ENCODE measurements at regions not wholly inside any gene's neighbourhood (a gene's known extent, or its start where the extent isn't known, plus 50 kb on each side); places are given as distances from the start of the nearest gene placed in this dataset.

DNA sequence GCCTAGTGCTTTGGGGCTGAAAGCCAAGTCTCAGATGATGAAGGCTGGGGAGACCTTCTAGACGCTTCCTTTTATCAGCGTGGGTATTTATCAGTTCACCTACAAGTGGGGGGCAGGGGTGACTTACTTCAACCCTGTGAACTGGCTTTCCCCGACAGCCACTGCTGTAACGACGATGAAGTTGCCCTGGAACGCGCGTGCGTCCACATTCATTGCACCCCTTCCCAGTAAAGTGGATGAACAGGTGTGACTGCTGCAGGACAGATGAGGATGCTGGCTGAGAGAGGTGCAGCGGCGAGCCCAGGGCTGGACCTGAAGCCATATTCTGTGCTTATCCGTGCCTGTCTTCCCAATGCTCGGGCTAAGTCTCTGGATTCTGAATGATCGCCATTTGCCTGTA, 1122.3 kb downstream of the TBC1D22A start:
- H3K4me3 ChIP-seq (ENCODE audit: low read depth, low read length), result no peak overlapping the region
- H3K36me3 ChIP-seq (ENCODE audit: control insufficient read depth in 2 of 2, insufficient read depth in 1 of 2, low read length in 2 of 2), result no peaks in the 10 kb centered on the region
- CTCF ChIA-PET, result no interaction called here
- no peaks in the 10 kb centered on the region for H3K4me1 ChIP-seq (ENCODE audit: control insufficient read depth, insufficient read depth, low read length)
- TF ChIP-seq, protein P1, sequence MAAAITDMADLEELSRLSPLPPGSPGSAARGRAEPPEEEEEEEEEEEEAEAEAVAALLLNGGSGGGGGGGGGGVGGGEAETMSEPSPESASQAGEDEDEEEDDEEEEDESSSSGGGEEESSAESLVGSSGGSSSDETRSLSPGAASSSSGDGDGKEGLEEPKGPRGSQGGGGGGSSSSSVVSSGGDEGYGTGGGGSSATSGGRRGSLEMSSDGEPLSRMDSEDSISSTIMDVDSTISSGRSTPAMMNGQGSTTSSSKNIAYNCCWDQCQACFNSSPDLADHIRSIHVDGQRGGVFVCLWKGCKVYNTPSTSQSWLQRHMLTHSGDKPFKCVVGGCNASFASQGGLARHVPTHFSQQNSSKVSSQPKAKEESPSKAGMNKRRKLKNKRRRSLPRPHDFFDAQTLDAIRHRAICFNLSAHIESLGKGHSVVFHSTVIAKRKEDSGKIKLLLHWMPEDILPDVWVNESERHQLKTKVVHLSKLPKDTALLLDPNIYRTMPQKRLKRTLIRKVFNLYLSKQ (tag by site-specific recombination; IDR thresholded peaks at IDR 0.05; ENCODE audit: borderline replicate concordance), result no peak
- TF ChIP-seq ZNF561 (tag by site-specific recombination; IDR thresholded peaks at IDR 0.05; ENCODE audit: borderline replicate concordance), result no peak
- TF ChIP-seq, protein P2, sequence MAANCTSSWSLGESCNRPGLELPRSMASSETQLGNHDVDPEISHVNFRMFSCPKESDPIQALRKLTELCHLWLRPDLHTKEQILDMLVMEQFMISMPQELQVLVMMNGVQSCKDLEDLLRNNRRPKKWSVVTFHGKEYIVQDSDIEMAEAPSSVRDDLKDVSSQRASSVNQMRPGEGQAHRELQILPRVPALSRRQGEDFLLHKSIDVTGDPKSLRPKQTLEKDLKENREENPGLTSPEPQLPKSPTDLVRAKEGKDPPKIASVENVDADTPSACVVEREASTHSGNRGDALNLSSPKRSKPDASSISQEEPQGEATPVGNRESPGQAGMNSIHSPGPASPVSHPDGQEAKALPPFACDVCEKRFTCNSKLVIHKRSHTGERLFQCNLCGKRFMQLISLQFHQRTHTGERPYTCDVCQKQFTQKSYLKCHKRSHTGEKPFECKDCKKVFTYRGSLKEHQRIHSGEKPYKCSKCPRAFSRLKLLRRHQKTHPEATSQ (tag by site-specific recombination; IDR thresholded peaks at IDR 0.05), result no peak
- no peak for TF ChIP-seq FEZF1 (tag by site-specific recombination; IDR thresholded peaks at IDR 0.05)
- TF ChIP-seq, protein P3, sequence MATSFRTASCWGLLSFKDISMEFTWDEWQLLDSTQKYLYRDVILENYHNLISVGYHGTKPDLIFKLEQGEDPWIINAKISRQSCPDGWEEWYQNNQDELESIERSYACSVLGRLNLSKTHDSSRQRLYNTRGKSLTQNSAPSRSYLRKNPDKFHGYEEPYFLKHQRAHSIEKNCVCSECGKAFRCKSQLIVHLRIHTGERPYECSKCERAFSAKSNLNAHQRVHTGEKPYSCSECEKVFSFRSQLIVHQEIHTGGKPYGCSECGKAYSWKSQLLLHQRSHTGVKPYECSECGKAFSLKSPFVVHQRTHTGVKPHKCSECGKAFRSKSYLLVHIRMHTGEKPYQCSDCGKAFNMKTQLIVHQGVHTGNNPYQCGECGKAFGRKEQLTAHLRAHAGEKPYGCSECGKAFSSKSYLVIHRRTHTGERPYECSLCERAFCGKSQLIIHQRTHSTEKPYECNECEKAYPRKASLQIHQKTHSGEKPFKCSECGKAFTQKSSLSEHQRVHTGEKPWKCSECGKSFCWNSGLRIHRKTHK (tag by site-specific recombination; IDR thresholded peaks at IDR 0.05), result no peak
- TF ChIP-seq, protein P4, sequence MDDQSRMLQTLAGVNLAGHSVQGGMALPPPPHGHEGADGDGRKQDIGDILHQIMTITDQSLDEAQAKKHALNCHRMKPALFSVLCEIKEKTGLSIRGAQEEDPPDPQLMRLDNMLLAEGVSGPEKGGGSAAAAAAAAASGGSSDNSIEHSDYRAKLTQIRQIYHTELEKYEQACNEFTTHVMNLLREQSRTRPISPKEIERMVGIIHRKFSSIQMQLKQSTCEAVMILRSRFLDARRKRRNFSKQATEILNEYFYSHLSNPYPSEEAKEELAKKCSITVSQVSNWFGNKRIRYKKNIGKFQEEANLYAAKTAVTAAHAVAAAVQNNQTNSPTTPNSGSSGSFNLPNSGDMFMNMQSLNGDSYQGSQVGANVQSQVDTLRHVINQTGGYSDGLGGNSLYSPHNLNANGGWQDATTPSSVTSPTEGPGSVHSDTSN (CRISPR knock-in tag; IDR thresholded peaks at IDR 0.05), result no peak
- TF ChIP-seq, protein P5, sequence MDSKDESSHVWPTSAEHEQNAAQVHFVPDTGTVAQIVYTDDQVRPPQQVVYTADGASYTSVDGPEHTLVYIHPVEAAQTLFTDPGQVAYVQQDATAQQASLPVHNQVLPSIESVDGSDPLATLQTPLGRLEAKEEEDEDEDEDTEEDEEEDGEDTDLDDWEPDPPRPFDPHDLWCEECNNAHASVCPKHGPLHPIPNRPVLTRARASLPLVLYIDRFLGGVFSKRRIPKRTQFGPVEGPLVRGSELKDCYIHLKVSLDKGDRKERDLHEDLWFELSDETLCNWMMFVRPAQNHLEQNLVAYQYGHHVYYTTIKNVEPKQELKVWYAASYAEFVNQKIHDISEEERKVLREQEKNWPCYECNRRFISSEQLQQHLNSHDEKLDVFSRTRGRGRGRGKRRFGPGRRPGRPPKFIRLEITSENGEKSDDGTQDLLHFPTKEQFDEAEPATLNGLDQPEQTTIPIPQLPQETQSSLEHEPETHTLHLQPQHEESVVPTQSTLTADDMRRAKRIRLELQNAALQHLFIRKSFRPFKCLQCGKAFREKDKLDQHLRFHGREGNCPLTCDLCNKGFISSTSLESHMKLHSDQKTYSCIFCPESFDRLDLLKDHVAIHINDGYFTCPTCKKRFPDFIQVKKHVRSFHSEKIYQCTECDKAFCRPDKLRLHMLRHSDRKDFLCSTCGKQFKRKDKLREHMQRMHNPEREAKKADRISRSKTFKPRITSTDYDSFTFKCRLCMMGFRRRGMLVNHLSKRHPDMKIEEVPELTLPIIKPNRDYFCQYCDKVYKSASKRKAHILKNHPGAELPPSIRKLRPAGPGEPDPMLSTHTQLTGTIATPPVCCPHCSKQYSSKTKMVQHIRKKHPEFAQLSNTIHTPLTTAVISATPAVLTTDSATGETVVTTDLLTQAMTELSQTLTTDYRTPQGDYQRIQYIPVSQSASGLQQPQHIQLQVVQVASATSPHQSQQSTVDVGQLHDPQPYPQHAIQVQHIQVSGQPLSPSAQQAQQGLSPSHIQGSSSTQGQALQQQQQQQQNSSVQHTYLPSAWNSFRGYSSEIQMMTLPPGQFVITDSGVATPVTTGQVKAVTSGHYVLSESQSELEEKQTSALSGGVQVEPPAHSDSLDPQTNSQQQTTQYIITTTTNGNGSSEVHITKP (tag by site-specific recombination; IDR thresholded peaks at IDR 0.05), result no peak
- TF ChIP-seq, protein P6, sequence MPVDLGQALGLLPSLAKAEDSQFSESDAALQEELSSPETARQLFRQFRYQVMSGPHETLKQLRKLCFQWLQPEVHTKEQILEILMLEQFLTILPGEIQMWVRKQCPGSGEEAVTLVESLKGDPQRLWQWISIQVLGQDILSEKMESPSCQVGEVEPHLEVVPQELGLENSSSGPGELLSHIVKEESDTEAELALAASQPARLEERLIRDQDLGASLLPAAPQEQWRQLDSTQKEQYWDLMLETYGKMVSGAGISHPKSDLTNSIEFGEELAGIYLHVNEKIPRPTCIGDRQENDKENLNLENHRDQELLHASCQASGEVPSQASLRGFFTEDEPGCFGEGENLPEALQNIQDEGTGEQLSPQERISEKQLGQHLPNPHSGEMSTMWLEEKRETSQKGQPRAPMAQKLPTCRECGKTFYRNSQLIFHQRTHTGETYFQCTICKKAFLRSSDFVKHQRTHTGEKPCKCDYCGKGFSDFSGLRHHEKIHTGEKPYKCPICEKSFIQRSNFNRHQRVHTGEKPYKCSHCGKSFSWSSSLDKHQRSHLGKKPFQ (tag by site-specific recombination; IDR thresholded peaks at IDR 0.05), result no peak
- TF ChIP-seq ZNF341 (tag by site-specific recombination; IDR thresholded peaks at IDR 0.05; ENCODE audit: low read depth), result no peak
- TF ChIP-seq ZNF48 (tag by site-specific recombination; IDR thresholded peaks at IDR 0.05), result no peak
- TF ChIP-seq ZBTB21 (tag by site-specific recombination; IDR thresholded peaks at IDR 0.05), result no peak
- no peak for TF ChIP-seq ZNF211 (tag by site-specific recombination; IDR thresholded peaks at IDR 0.05; ENCODE audit: low read depth)
- TF ChIP-seq ZBTB1 (tag by site-specific recombination; IDR thresholded peaks at IDR 0.05), result no peak
- TF ChIP-seq ZIC2 (tag by site-specific recombination; IDR thresholded peaks at IDR 0.05), result no peak
- TF ChIP-seq ZNF76 (tag by site-specific recombination; IDR thresholded peaks at IDR 0.05; ENCODE audit: borderline replicate concordance, low read depth), result no peak
- TF ChIP-seq, protein P7, sequence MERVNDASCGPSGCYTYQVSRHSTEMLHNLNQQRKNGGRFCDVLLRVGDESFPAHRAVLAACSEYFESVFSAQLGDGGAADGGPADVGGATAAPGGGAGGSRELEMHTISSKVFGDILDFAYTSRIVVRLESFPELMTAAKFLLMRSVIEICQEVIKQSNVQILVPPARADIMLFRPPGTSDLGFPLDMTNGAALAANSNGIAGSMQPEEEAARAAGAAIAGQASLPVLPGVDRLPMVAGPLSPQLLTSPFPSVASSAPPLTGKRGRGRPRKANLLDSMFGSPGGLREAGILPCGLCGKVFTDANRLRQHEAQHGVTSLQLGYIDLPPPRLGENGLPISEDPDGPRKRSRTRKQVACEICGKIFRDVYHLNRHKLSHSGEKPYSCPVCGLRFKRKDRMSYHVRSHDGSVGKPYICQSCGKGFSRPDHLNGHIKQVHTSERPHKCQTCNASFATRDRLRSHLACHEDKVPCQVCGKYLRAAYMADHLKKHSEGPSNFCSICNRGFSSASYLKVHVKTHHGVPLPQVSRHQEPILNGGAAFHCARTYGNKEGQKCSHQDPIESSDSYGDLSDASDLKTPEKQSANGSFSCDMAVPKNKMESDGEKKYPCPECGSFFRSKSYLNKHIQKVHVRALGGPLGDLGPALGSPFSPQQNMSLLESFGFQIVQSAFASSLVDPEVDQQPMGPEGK (tag by site-specific recombination; IDR thresholded peaks at IDR 0.05), result no peak
- no peak overlapping the region for H3K27ac ChIP-seq (ENCODE audit: extremely low read depth, low read depth, low read length)
- no peaks in the 10 kb centered on the region for H3K9me3 ChIP-seq (ENCODE audit: control insufficient read depth, insufficient read depth, low read depth, low read length)
- POLR2A ChIA-PET, result no interaction called here
